Hematopoietic multipotent progenitor cell treated with erythropoietin and hydrocortisone succinate and interleukin-3 and kit ligand, for 4 days (in vitro differentiated cells): ENCODE measurements at regions not wholly inside any gene's neighbourhood (a gene's known extent, or its start where the extent isn't known, plus 50 kb on each side); places are given as distances from the start of the nearest gene placed in this dataset.

Experiments used
- DNase-seq: peaks from one replicate; pipeline ENCODE4 v3.0.0-alpha.2; 2015

- DNase-seq, result no peak
These were observed 246.7 kb downstream of the MAFB start for GRCh38 chr20:40442181-40442963.

- no peak for DNase-seq
These were observed 247.3 kb downstream of the MAFB start for GRCh38 chr20:40441771-40442170.

DNA sequence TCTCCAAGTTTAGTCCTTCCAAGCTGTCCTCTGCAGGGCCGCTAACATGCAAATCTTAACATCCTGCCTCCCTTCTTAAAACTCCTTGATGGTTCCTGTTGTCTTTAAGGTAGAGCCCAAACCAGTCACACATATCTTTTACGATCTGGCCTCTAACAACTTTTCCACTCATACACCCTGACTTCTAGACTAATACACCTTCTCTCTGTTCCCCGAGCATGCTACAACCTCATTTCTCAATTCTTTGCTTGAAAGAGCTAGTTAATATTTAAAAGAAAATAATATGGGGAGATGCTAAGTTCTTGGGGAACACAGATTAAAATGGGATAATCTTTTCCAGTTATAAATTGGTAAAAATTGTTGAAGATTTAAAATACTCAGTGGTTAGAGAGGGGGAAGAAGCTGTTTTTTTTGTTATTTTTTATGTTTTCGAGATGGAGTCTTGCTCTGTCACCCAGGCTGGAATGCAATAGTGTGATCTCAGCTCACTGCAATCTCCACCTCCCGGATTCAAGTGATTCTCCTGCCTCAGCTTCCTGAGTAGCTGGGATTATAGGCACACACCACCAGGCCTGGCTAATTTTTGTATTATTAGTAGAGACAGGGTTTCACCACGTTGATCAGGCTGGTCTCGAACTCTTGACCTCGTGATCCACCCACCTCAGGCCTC lies 250.7 kb downstream of the MAFB start:
- DNase-seq, result no peak

GRCh38 chr20:40436011-40436410 lies 253.0 kb downstream of the MAFB start:
- no peak for DNase-seq

- no peak for DNase-seq
These were observed 253.7 kb downstream of the MAFB start for GRCh38 chr20:40435146-40435895.

DNA sequence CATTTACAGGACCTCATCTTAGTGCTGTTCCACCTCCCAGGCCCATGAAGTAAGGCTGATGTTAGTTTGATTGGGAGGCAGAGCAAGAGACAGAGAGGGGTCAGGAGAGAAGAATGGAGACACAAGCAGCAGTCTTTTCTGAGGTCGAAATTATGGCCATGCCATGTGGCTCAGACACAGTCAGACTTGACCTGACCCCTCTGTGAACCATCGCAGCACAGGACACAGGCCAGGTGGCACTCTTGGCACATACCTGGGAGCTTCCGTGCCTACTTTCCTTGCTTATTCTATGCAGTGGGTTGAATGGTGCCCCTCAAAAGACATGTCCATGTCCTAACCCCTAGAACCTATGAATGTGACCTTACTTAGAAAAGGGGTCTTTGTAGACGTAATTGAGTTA lies 254.9 kb downstream of the MAFB start:
- no peak for DNase-seq

- no peak for DNase-seq
These were observed 255.6 kb downstream of the MAFB start for GRCh38 chr20:40433341-40433861.

DNA sequence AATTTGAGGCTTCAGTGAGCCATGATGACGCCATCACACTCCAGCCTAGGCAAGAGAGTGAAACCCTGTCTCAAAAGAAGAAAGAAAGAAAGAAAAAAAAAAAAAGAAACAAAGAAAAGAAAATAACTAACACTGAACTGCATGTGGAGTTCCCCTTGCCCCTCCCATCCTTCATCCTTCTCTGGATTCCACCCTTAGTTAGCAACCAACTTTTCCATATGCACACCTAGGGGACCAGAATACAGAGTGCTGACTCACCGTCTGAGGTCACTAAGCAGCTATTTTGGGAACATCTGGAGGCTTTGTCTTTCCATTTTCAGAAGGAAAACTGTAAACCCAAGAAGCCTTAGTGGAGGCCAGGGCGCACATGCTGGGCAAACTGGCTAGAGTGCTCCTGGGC lies 257.4 kb downstream of the MAFB start:
- DNase-seq, result no peak

GRCh38 chr20:40431112-40431511 lies 257.9 kb downstream of the MAFB start:
- no peak for DNase-seq

- no peak for DNase-seq
These were observed 262.0 kb downstream of the MAFB start for GRCh38 chr20:40427026-40427425.

GRCh38 chr20:40424695-40425094 lies 264.3 kb downstream of the MAFB start:
- no peak for DNase-seq

DNA sequence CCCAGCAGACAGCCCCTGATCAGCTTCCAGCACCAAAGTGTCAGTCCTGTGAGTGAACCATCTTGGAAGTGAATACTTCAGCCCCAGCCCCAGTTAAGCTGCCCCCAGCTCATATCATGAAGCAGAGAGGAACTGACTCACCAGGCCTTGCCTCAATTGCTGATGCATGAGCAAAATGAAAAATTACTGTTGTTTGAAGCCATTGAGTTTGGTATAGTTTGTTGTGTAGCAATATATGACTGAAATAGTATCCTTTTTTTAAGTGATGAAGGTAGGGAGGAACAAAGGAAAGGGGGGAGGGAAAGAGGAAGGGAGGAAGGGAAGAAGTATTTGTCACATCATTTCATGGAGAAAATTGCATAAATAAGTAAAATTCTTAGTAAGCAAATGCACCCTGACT lies 266.4 kb downstream of the MAFB start:
- DNase-seq, result no peak

GRCh38 chr20:40416274-40416673 lies 272.8 kb downstream of the MAFB start:
- no peak for DNase-seq

DNA sequence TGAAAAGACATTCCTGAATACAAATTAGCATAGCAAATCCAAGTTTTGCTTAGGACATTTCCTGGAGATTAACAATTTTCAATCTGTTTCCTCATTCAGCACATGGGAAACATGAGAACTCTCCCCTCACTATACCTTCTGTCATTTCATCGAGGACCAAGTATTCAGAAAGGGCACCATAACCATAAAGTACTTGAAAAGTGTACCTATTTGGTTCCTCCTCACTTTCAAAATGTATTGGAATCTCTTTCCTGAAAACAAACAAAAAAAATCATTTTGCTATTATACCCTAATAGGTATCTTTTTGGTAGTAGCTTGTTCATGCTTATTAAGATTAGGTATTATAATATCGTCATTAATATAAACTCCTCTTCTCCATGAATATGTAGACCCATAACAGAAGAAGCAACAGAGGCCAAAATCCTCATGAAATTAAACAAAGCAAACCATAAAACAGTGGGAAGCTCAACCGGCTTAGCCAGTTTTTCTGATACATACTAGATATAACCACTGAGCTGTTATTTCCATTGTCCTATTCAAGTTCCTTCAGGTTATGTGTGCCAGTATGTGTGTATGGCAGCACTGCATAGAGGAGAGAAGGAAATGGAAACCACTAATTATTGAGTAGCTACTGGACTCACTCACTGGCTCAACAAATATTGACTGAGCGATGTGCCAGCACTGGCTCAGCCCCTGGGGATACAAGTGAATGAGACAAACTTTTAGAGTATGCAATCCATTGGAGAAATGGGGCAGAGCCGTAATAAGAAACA lies 274.0 kb downstream of the MAFB start:
- no peak for DNase-seq

DNA sequence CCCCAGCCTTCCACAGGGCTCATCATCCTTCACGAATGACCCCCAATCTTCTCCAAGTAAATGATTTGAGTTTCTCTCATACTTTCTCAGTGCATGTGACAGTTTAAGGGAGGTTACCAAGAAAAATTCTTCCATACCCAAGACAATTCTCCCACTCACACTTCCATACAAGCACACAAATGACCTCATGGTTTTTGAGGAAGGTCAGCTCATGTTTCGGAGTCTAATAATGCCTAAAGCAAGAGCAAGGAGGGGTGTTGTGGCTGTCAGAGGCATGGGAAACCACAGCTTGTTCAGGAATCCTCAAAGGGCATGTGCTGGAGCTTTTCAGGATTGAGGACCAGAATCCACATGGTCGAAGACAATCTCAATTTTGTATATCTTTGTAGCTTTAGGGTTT lies 279.0 kb downstream of the MAFB start:
- DNase-seq, result no peak

GRCh38 chr20:40397467-40397866 lies 291.6 kb downstream of the MAFB start:
- DNase-seq, result no peak

DNA sequence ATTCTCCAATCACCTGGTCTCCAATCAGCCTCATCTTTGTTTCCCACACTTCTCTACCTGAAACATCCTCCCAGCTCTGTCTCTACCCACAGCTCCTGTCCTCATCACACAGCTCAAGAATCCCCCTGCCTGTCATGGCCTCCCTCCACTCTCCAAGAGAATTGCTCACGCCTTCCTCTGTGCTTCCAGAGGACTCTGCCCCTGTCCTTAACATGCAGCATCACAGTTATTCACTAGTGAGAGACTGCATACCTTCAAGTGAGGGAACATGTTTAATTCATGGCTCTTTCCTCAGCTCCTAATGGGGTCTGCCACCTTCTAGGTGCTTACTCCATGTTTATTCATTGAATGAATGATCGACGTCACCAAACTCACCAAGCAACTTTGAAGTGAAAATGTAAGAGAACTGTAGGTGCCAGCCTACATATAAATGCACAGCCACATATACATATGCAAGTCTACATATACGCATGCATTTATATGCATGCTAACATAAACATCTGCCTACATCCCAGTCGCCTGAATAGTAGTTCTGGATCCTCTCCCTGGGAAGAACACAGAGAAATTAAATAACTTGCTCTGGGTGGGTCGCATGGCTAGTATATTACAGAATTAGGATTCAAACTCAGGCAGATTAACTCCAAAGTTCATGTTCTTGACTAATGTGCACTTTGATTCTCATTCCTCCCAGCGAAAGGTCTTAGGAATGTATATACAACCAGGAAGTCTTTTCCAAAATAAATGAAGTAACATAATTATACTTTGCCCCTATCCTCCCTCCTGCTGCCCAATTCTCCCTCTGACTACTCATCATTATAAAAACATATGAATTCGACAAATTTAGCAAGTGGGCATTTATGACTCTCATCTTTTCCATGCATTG lies 295.6 kb downstream of the MAFB start:
- no peak for DNase-seq

DNA sequence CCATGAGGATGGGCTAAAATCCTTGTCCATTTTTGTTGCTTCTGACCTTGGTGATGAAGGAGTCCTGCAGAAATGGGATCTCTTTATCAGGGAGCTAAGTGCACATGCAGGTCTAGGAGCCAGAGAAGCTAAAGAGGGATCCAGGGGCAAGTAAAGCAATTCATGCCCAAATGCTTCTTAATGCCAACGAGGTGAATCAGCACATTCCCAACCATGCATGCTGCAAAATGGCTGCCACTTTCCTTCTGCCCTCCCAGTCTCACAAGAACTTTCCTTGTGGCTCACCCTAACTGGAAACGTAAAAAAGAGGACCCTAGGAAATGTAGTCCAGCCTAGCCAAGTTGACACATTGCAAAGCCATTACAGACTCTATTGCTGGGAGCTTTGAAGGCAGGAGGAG lies 298.4 kb downstream of the MAFB start:
- no peak for DNase-seq

GRCh38 chr20:40370800-40371199 lies 318.2 kb downstream of the MAFB start:
- DNase-seq, result no peak

- no peak for DNase-seq
These were observed 320.2 kb downstream of the MAFB start for GRCh38 chr20:40368876-40369275.

DNA sequence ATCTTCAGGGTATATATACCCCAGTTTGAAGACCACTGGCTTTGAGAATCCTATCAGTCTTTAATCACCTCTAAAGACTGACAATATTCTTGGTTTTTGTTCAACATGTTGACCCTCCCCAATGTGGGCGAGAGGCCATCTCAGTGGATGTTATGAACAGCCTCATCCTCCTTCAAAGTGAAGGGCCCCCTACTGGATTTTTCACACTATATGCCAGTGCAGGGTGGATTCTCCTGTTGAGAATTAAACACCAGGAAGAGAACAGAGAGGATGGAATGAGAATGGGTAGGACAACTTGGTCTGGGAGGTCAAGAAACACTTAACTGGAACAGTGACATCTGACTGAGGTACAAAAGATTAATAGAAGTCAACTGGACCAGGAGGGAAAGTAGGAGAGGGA lies 327.1 kb downstream of the MAFB start:
- no peak for DNase-seq
